ENCODE measurements at regions not wholly inside any gene's neighbourhood (a gene's known extent, or its start where the extent isn't known, plus 50 kb on each side); places are given as distances from the start of the nearest gene placed in this dataset.

GRCh38 chrX:147828719-147829118, 83.0 kb upstream of the FMR1 start:
- TF ChIP-seq CEBPB (IDR thresholded peaks at IDR 0.05; ENCODE audit: low read depth, low read length) (no peak), POLR2A (IDR thresholded peaks at IDR 0.05; ENCODE audit: low read depth, low read length) (no peak), CTCF (conservative IDR thresholded peaks at IDR 0.05; ENCODE audit: low read depth, low read length) (no peak), MAZ (IDR thresholded peaks at IDR 0.05; ENCODE audit: borderline replicate concordance, low read depth, low read length) (no peak), RAD21 (IDR thresholded peaks at IDR 0.05; ENCODE audit: low read length) (no peak), RFX5 (IDR thresholded peaks at IDR 0.05; ENCODE audit: low read depth, low read length) (no peak), SMC3 (IDR thresholded peaks at IDR 0.05; ENCODE audit: low read depth, low read length) (no peak), MXI1 (IDR thresholded peaks at IDR 0.05; ENCODE audit: borderline replicate concordance, low read depth, low read length) (no peak), BHLHE40 (IDR thresholded peaks at IDR 0.05; ENCODE audit: low read depth, low read length) (no peak)
- TF ChIP-seq, protein P1, sequence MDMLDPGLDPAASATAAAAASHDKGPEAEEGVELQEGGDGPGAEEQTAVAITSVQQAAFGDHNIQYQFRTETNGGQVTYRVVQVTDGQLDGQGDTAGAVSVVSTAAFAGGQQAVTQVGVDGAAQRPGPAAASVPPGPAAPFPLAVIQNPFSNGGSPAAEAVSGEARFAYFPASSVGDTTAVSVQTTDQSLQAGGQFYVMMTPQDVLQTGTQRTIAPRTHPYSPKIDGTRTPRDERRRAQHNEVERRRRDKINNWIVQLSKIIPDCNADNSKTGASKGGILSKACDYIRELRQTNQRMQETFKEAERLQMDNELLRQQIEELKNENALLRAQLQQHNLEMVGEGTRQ (IDR thresholded peaks at IDR 0.05; ENCODE audit: low read depth, low read length), result no peak

Measured in IMR-90 (cell line).